MM.1S (cell line): ENCODE measurements at regions not wholly inside any gene's neighbourhood (a gene's known extent, or its start where the extent isn't known, plus 50 kb on each side); places are given as distances from the start of the nearest gene placed in this dataset.

ENCODE experiments used
- EZH2 ChIP-seq: fragments of 300-600 bp; sonication (generic); optimal IDR thresholded peaks from 2 replicates; pipeline ENCODE3; 2017; ENCODE audit warnings: low read depth, mild to moderate bottlenecking, antibody characterized with exemption, low read length, mixed read lengths
- EZH2phosphoT487 ChIP-seq: fragments of 300-600 bp; sonication (generic); IDR thresholded peaks from 2 replicates; pipeline ENCODE4 v1.6.1; 2018; ENCODE audit warnings: antibody characterized with exemption, low read length
- TF ChIP-seq, protein P1 (sequence below): fragments of 300-600 bp; sonication (generic); IDR thresholded peaks from 2 replicates; pipeline ENCODE4 v1.5.1; 2016; ENCODE audit warnings: antibody characterized with exemption, low read length, mixed read lengths

DNA sequence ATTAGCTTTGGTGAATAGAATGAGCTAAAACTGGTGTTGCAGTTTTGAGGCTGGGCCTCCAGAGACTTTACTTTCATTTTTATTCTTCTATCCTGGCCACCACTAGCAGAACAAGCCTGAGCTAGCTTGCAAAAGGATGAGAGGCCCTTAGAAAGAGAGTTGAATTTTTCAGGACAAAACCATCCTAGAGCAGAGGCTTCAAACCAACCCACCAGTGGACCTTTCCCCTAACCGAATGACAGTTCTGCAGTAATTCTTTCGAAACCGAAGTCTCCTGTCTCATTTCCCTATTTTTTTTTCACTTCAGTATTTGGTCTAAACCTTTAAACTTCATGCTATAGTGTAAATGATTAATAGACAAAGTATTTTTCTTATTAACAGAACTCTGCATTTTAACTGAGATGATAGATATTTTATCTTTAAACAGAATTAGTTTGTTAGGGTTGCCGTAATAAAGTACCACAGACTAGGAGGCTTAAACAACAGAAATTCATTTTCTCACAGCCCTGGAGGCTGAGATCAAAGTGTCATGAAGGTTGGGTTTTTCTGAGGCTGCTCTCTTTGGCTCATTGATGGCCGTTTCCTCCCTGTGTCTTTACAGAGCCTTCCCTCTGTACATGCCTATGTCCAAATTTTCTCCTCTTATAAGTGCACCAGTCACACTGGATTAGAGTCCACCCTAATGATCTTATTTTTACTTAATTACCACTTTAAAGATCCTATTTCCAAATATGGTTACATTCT is 80.6 kb upstream of the PAK5 start:
- TF ChIP-seq, protein P1, sequence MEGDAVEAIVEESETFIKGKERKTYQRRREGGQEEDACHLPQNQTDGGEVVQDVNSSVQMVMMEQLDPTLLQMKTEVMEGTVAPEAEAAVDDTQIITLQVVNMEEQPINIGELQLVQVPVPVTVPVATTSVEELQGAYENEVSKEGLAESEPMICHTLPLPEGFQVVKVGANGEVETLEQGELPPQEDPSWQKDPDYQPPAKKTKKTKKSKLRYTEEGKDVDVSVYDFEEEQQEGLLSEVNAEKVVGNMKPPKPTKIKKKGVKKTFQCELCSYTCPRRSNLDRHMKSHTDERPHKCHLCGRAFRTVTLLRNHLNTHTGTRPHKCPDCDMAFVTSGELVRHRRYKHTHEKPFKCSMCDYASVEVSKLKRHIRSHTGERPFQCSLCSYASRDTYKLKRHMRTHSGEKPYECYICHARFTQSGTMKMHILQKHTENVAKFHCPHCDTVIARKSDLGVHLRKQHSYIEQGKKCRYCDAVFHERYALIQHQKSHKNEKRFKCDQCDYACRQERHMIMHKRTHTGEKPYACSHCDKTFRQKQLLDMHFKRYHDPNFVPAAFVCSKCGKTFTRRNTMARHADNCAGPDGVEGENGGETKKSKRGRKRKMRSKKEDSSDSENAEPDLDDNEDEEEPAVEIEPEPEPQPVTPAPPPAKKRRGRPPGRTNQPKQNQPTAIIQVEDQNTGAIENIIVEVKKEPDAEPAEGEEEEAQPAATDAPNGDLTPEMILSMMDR, result no peak
- TF ChIP-seq EZH2 (no peak), EZH2phosphoT487 (no peak)
